HUDEP-2 (cell line): ENCODE measurements at regions not wholly inside any gene's neighbourhood (a gene's known extent, or its start where the extent isn't known, plus 50 kb on each side); places are given as distances from the start of the nearest gene placed in this dataset.

Experiments
- DNase-seq, 76 experiments: peaks; one replicate each; lab custom pipeline; 2025; ENCODE audit not compliant: unreplicated experiment in 76 of 76; lab: John Stamatoyannopoulos, UW

- DNase-seq, result no peak
These were observed 1522.2 kb downstream of the TBC1D22A start for GRCh38 chr22:48284671-48285070.

GRCh38 chr22:48282804-48283203, 1520.4 kb downstream of the TBC1D22A start:
- DNase-seq, result no peak

- no peak for DNase-seq
These were observed 1517.0 kb downstream of the TBC1D22A start for GRCh38 chr22:48279461-48279756.

GRCh38 chr22:48278620-48279460, 1516.4 kb downstream of the TBC1D22A start:
- DNase-seq, result no peak

- DNase-seq, result no peak
These were observed 1515.6 kb downstream of the TBC1D22A start for GRCh38 chr22:48277868-48278581.

- no peak for DNase-seq
These were observed 1514.8 kb downstream of the TBC1D22A start for GRCh38 chr22:48276994-48277867.

GRCh38 chr22:48275412-48275811, 1513.0 kb downstream of the TBC1D22A start:
- DNase-seq, result no peak

- no peak for DNase-seq
These were observed 1508.3 kb downstream of the TBC1D22A start for GRCh38 chr22:48270731-48271130.

GRCh38 chr22:48268771-48269552, 1506.5 kb downstream of the TBC1D22A start:
- DNase-seq, result no peak

- DNase-seq, result no peak
These were observed 1505.8 kb downstream of the TBC1D22A start for GRCh38 chr22:48268293-48268692.

- DNase-seq, result no peak
These were observed 1505.2 kb downstream of the TBC1D22A start for GRCh38 chr22:48267681-48268080.

- no peak for DNase-seq
These were observed 1502.7 kb downstream of the TBC1D22A start for GRCh38 chr22:48265000-48265625.

- DNase-seq, result no peak
These were observed 1502.1 kb downstream of the TBC1D22A start for GRCh38 chr22:48264586-48264985.

GRCh38 chr22:48263791-48264351, 1501.4 kb downstream of the TBC1D22A start:
- DNase-seq, result no peak

- no peak for DNase-seq
These were observed 1500.9 kb downstream of the TBC1D22A start for GRCh38 chr22:48263431-48263765.

GRCh38 chr22:48262596-48263430, 1500.4 kb downstream of the TBC1D22A start:
- DNase-seq, result no peak

- DNase-seq, result peak in 1 of 76 experiments; percentile 2
These were observed 1499.3 kb downstream of the TBC1D22A start for GRCh38 chr22:48261706-48262105.

- no peak for DNase-seq
These were observed 1498.7 kb downstream of the TBC1D22A start for GRCh38 chr22:48261048-48261621.
